Renal cortex interstitium (tissue), 11 donors: ENCODE measurements at regions not wholly inside any gene's neighbourhood (a gene's known extent, or its start where the extent isn't known, plus 50 kb on each side); places are given as distances from the start of the nearest gene placed in this dataset.

Source experiments
- DNase-seq, 11 donors: peaks; one replicate each; pipeline ENCODE4 v3.0.0-alpha.2; 2013; ENCODE audit warnings: low read depth in 9 of 11, low spot score in 4 of 11; ENCODE audit errors: extremely low read depth in 1 of 11

DNA sequence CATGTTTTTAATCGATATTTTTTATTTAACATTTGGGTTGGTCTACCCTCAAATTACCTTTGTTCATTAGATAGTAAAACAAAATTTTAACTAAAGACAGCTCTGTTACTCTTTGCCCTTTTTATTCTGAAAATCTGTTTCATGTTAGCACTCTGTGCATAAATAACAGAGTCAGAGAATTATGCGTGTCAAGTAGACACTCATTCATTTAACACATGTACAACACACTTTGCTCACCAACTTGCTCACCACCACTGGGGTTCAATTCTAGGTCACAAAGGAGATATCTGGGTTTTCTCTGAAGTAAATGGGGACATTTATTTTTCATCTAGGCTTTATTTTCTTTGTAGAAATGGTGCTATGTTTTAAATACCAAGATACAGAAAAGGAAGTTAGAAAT lies 457.4 kb upstream of the SEMA3D start:
- DNase-seq, result no peak

GRCh38 chr7:85641331-85641730 lies 454.5 kb upstream of the SEMA3D start:
- no peak for DNase-seq

- no peak for DNase-seq
These were observed 451.5 kb upstream of the SEMA3D start for GRCh38 chr7:85638394-85638793.

- no peak for DNase-seq
These were observed 448.1 kb upstream of the SEMA3D start for GRCh38 chr7:85634951-85635350.

DNA sequence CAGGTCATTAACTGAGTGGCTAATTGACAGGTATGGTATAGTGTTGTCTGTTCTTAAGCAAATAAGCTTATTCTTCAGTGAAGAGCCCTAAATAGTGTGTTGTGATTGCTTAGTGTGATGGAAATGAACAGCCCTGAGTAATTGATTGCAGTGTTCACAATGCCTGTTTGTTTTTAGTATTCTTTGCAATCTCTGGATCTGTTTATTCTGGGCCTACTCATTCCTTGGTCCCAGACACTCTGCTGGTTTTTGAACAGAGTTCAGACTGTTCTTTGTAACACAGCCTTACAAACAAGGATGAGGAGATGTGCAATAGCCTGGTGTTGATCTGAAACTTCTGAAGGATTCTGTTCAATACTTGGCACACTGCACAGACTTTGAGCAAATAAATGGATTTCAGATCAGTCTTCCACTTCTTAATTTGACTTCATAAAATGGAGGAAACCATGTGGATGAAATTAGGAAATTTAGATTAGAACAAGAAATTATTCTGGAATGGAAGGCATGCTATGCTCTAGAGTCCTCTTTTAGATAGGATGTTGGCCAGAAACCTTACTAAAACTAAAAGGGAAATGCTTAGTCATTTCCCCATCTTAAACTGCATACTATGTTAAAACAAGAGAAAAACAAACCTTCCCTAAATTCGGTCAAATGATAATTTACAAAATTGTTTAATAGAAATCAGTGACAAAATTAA lies 444.2 kb upstream of the SEMA3D start:
- no peak for DNase-seq

GRCh38 chr7:85627791-85628586 lies 441.1 kb upstream of the SEMA3D start:
- no peak for DNase-seq

- no peak for DNase-seq
These were observed 435.2 kb upstream of the SEMA3D start for GRCh38 chr7:85622059-85622458.

- no peak for DNase-seq
These were observed 434.3 kb upstream of the SEMA3D start for GRCh38 chr7:85620936-85621685.

DNA sequence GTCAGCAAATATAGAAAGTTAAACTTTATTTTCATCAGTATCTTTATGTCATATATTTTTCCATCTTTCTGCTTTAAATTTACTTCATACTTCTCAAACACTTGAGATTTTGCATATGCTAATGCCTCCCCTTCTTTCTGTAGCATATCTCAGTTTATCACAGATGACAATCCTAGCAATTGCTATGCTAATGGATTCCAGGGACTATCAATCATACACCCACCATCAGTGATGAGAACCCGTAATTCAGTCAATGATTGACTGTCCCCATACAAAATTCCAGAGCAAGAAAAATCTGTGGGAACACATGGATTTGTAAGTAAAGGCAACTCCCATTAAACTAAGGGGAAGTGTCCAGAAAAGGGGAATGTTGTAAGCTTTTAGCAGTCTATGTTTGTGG lies 432.4 kb upstream of the SEMA3D start:
- no peak for DNase-seq

DNA sequence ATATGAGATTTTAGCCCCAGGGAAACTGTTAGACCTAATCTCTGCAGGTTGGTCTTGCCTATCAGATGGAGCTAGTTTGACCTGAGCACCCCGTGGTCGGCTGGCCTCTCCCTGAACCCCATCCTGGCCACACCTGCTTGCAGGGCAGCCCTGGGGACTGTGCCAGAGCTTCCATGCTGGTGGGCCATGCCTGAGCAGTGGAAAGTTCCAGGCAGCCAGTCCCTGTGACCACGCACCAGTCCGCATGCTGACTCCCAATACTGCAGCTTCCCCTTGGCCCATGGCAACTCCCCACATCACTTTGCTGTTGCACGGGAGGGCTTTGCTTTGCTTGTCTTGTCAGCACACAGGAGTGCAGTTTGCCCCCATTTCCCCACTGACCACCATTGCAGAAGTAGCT lies 427.8 kb upstream of the SEMA3D start:
- DNase-seq, result no peak

DNA sequence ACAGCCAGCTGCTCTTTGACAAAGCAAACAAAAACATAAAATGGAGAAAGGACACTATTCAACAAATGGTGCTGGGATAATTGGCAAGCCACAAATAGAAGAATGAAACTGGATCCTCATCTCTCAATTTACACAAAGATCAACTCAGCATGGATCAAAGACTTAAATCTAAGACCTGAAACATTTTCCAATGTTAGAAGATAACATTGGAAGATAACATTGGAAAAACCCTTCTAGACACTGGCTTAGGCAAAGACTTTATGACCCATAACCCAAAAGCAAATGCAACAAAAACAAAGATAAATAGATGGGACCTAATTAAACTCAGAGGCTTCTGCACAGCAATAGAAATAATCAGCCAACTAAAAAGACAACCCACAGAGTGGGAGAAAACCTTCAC lies 425.7 kb upstream of the SEMA3D start:
- DNase-seq, result no peak

DNA sequence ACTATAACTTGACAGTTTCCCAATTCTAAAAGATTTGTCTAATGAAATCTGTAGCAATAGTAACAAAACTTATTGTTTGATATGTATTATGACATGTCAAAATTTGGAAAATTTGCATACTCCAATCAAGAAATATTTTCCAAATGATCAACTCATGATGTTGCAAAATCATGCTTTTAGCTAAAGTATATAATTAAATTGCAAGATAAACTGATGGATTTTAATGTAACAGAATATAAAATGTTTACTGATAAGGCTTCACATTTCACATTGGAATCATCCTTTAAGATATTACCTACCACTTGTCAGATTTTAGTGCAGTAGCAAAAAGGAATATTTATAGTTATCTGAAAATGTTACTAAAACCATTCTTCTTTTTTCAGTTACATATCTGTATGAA lies 421.9 kb upstream of the SEMA3D start:
- no peak for DNase-seq

GRCh38 chr7:85602196-85602595 lies 415.3 kb upstream of the SEMA3D start:
- DNase-seq, result no peak

- no peak for DNase-seq
These were observed 413.5 kb upstream of the SEMA3D start for GRCh38 chr7:85600395-85600794.

GRCh38 chr7:85596827-85597226 lies 410.0 kb upstream of the SEMA3D start:
- DNase-seq, result no peak

DNA sequence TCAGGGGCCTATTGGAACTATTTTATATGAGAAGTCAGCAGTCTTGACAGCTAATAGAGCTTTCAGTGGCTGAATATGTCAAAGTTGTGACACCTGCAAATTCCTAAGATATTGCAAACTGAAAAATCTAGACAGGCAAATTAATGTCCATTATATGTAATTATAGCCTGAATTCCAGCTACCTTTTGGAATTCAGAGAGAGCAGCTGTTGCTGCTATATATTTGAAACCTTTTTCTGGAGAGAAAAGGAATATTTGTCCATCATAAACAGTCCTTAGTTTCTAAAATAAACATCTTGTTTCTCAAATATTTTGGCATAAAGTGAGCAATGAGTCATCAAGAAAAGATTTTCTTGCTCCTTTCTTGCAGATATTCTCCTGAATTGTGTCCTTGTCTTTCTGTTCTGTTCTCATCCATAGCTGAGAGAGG lies 408.9 kb upstream of the SEMA3D start:
- no peak for DNase-seq

DNA sequence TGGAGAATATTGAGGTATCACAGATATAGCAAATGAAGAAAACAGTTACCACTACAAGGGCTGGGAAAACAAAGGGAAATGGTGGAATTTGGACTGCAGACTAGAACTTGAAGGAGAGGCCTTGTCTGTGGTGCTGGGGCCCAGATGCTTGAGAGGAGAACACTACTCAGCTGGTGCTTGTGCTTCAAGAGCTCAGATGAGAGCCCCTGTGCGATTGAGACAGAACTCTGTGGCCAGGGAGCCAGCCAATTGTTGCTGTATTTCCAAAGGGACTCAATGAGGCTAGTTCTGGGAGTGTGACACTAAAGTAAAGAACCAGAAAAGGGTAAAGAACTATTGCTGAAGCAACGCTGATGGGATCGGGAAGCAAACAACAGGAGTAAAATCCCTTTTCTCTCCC lies 406.5 kb upstream of the SEMA3D start:
- DNase-seq, result no peak

DNA sequence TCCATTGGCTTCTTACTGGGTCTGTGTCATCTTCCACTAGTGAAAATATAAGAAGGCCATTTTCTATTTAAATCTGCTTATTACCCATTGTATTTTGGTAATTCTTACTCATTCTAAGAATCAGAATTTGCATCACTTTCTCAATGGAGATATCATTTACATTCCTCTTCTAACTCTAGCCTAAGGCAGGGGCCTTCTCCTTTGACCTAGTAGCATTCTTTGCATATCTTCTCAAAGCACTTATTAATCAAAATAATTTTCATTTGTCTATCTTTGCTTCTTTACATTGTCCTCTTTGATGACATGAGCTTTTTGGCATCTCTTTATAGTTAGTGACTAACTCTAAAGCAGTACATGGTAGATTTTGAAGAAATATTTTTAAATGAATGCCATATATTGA lies 400.9 kb upstream of the SEMA3D start:
- no peak for DNase-seq

DNA sequence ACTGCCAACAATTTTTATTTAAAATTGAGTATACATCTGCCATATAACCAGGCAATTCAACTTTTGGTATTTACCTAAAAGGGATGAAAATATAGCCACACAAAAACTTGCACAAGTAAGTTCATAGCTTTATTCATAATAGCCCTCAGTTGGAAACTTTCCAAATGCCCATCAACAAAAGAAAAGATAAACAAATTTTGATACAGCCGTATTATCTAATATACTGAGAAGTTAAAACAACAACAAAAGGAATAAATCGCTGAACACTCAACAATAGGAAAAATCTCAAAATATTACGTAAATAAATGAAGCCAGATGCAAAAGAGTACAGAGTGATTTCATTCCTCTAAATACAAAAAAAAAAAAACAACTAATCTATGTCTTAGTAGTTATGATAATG lies 399.2 kb upstream of the SEMA3D start:
- no peak for DNase-seq
